Neutrophil (primary cell): ENCODE measurements at regions not wholly inside any gene's neighbourhood (a gene's known extent, or its start where the extent isn't known, plus 50 kb on each side); places are given as distances from the start of the nearest gene placed in this dataset.
"Not testable (repeated sequence)": the region's sequence is repeated elsewhere in the genome, so short reads cannot be mapped to it uniquely, and the experiment has no call there.

Source experiments
- H3K27ac ChIP-seq: fragments of 200-600 bp; sonication (generic); 2 replicates; pipeline ENCODE4 v1.5.1; 2016; ENCODE audit warnings: mild to moderate bottlenecking, moderate library complexity
- H3K27me3 ChIP-seq: fragments of 200-600 bp; sonication (generic); 2 replicates; pipeline ENCODE4 v1.6.0; 2016; ENCODE audit warnings: mild to moderate bottlenecking
- H3K36me3 ChIP-seq: fragments of 200-600 bp; sonication (generic); 2 replicates; pipeline ENCODE4 v1.5.1; 2017
- H3K4me1 ChIP-seq, 2 experiments: fragments of 200-600 bp in 1 of 2; sonication (generic) in 1 of 2; 1 replicate in 1 of 2; 2 replicates in 1 of 2; pipeline versions ENCODE4 v1.5.1 to v1.6.1; 2013 to 2016; ENCODE audit warnings: low read depth in 1 of 2, low read length in 1 of 2, mild to moderate bottlenecking in 1 of 2, moderate library complexity in 1 of 2; ENCODE audit not compliant: control insufficient read depth in 1 of 2, insufficient read depth in 1 of 2
- H3K4me3 ChIP-seq, 2 experiments: fragments of 200-600 bp in 1 of 2; sonication (generic) in 1 of 2; 1 replicate in 1 of 2; 2 replicates in 1 of 2; pipeline ENCODE4 v1.5.1; 2013 to 2016; ENCODE audit warnings: low read depth in 1 of 2, low read length in 1 of 2, mild to moderate bottlenecking in 1 of 2, moderate library complexity in 1 of 2
- H3K9me3 ChIP-seq: fragments of 200-600 bp; sonication (generic); 2 replicates; pipeline ENCODE4 v1.5.1; 2016
- CTCF ChIP-seq: fragments of 200-600 bp; sonication (generic); IDR thresholded peaks from 2 replicates; pipeline ENCODE4 v1.5.1; 2016; ENCODE audit warnings: antibody characterized with exemption

- Histone ChIP-seq H3K36me3 (no peaks in the 10 kb centered on the region), H3K9me3 (no peaks in the 10 kb centered on the region), H3K4me3 (no peak overlapping the region), H3K4me1 (no peaks in the 10 kb centered on the region), H3K27ac (no peak overlapping the region), H3K27me3 (no peaks in the 10 kb centered on the region)
- TF ChIP-seq CTCF, result no peak
Measured at GRCh38 chrX:63525491-63525890, 174.4 kb upstream of the SPIN4 start.

GRCh38 chrX:63519368-63519767 is 168.2 kb upstream of the SPIN4 start:
- H3K36me3 ChIP-seq, H3K27me3 ChIP-seq, H3K27ac ChIP-seq, H3K9me3 ChIP-seq, H3K4me1 ChIP-seq, H3K4me3 ChIP-seq: not testable (repeated sequence)

GRCh38 chrX:63514569-63515080 is 163.5 kb upstream of the SPIN4 start:
- Histone ChIP-seq H3K36me3 (no peaks in the 10 kb centered on the region), H3K27ac (no peak overlapping the region), H3K27me3 (no peaks in the 10 kb centered on the region), H3K4me1 (no peaks in the 10 kb centered on the region), H3K4me3 (no peak overlapping the region), H3K9me3 (no peaks in the 10 kb centered on the region)
- TF ChIP-seq CTCF, result no peak

- no peaks in the 10 kb centered on the region for H3K27me3 ChIP-seq
- H3K4me3 ChIP-seq, result no peak overlapping the region
- no peaks in the 10 kb centered on the region for H3K36me3 ChIP-seq
- TF ChIP-seq CTCF, result no peak
- H3K9me3 ChIP-seq, result no peaks in the 10 kb centered on the region
- no peaks in the 10 kb centered on the region for H3K4me1 ChIP-seq
- H3K27ac ChIP-seq, result no peak overlapping the region
Measured at GRCh38 chrX:63513825-63514568, 162.9 kb upstream of the SPIN4 start.

GRCh38 chrX:63511361-63511760 is 160.2 kb upstream of the SPIN4 start:
- Histone ChIP-seq H3K4me3 (no peak overlapping the region), H3K36me3 (no peaks in the 10 kb centered on the region), H3K4me1 (no peaks in the 10 kb centered on the region), H3K27me3 (no peaks in the 10 kb centered on the region), H3K27ac (no peak overlapping the region), H3K9me3 (no peaks in the 10 kb centered on the region)
- no peak for TF ChIP-seq CTCF

- no peaks in the 10 kb centered on the region for H3K9me3 ChIP-seq
- no peaks in the 10 kb centered on the region for H3K4me1 ChIP-seq
- TF ChIP-seq CTCF, result no peak
- H3K36me3 ChIP-seq, result no peaks in the 10 kb centered on the region
- H3K27ac ChIP-seq, result no peak overlapping the region
- no peaks in the 10 kb centered on the region for H3K27me3 ChIP-seq
- no peak overlapping the region for H3K4me3 ChIP-seq
Measured at GRCh38 chrX:63508668-63509067, 157.5 kb upstream of the SPIN4 start.
